Ascending aorta (tissue), 2 donors: ENCODE measurements at regions not wholly inside any gene's neighbourhood (a gene's known extent, or its start where the extent isn't known, plus 50 kb on each side); places are given as distances from the start of the nearest gene placed in this dataset.

Source experiments
- DNase-seq, 2 donors: peaks; one replicate each; pipeline ENCODE4 v3.0.0-alpha.2; 2019; ENCODE audit warnings: low spot score in 2 of 2
- H3K27ac ChIP-seq, 2 donors: fragments of 200-600 bp; sonication (generic); one replicate each; pipeline ENCODE4 v1.5.1; 2016 to 2017; ENCODE audit warnings: mild to moderate bottlenecking in 1 of 2
- H3K27me3 ChIP-seq: fragments of 200-600 bp; sonication (generic); one replicate; pipeline ENCODE4 v1.5.1; 2017
- H3K36me3 ChIP-seq, 2 donors: fragments of 200-600 bp; sonication (generic); one replicate each; pipeline ENCODE4 v1.5.1; 2016
- H3K4me1 ChIP-seq, 2 donors: fragments of 200-600 bp; sonication (generic); one replicate each; pipeline ENCODE4 v1.5.1; 2016 to 2017; ENCODE audit warnings: mild to moderate bottlenecking in 1 of 2
- H3K4me3 ChIP-seq, 2 donors: fragments of 200-600 bp; sonication (generic); one replicate each; pipeline ENCODE4 v1.5.1; 2016 to 2017; ENCODE audit warnings: mild to moderate bottlenecking in 1 of 2
- H3K9me3 ChIP-seq, 2 donors: fragments of 200-600 bp; sonication (generic); one replicate each; pipeline ENCODE4 v1.5.1; 2016
- CTCF ChIP-seq, 3 experiments: fragments of 200-600 bp in 2 of 3; fragments of 450-650 bp in 1 of 3; sonication (generic) in 2 of 3; IDR thresholded peaks; one replicate each; pipeline ENCODE4 v1.5.1; 2016 to 2019; ENCODE audit warnings: antibody characterized with exemption in 3 of 3, mild to moderate bottlenecking in 1 of 3, moderate library complexity in 1 of 3
- intact Hi-C: fragments of 100-400 bp; cut with DNase I; formaldehyde crosslinking; loops from one replicate; pipeline ENCODE4 v1.15.1; 2023

- no peaks in the 10 kb centered on the region for H3K36me3 ChIP-seq
- DNase-seq: no peak
- TF ChIP-seq CTCF (IDR thresholded peaks at IDR 0.05): no peak
- H3K9me3 ChIP-seq: peaks cover 0 to under 1% of the 10 kb centered on the region in 2 donors
- H3K4me3 ChIP-seq: no peak overlapping the region
- no peaks in the 10 kb centered on the region for H3K27me3 ChIP-seq
- intact Hi-C loops: no loop called here
- no peak overlapping the region for H3K27ac ChIP-seq
- H3K4me1 ChIP-seq: no peaks in the 10 kb centered on the region
These were observed 93.7 kb upstream of the ADRA2C start for GRCh38 chr4:3672465-3672831.

- no peak for DNase-seq
These were observed 94.4 kb upstream of the ADRA2C start for GRCh38 chr4:3671571-3672464.

GRCh38 chr4:3670521-3671519 lies 95.4 kb upstream of the ADRA2C start:
- DNase-seq: no peak
- no peaks in the 10 kb centered on the region for H3K4me1 ChIP-seq
- H3K36me3 ChIP-seq: no peaks in the 10 kb centered on the region
- H3K27ac ChIP-seq: no peak overlapping the region
- H3K27me3 ChIP-seq: no peaks in the 10 kb centered on the region
- peaks cover 0 to 3% of the 10 kb centered on the region in 2 donors for H3K9me3 ChIP-seq
- H3K4me3 ChIP-seq: no peak overlapping the region
- intact Hi-C loops: no loop called here
- no peak for TF ChIP-seq CTCF (IDR thresholded peaks at IDR 0.05)

More at GRCh38 chr4:3671571-3672464, 94.4 kb upstream of the ADRA2C start:
- Histone ChIP-seq H3K9me3 (peaks cover 0 to 3% of the 10 kb centered on the region in 2 donors), H3K4me3 (no peak overlapping the region), H3K4me1 (no peaks in the 10 kb centered on the region), H3K36me3 (no peaks in the 10 kb centered on the region), H3K27me3 (no peaks in the 10 kb centered on the region), H3K27ac (no peak overlapping the region)
- TF ChIP-seq CTCF (IDR thresholded peaks at IDR 0.05): no peak
- intact Hi-C loops: no loop called here

- no peaks in the 10 kb centered on the region for H3K36me3 ChIP-seq
- no peaks in the 10 kb centered on the region for H3K27me3 ChIP-seq
- DNase-seq: no peak
- H3K9me3 ChIP-seq: peaks cover 0 to 3% of the 10 kb centered on the region in 2 donors
- no peak overlapping the region for H3K4me3 ChIP-seq
- intact Hi-C loops: no loop called here
- no peak overlapping the region for H3K27ac ChIP-seq
- H3K4me1 ChIP-seq: no peaks in the 10 kb centered on the region
- no peak for TF ChIP-seq CTCF (IDR thresholded peaks at IDR 0.05)
These were observed 96.6 kb upstream of the ADRA2C start for GRCh38 chr4:3669553-3669949.

- DNase-seq: no peak
- intact Hi-C loops: no loop called here
- H3K36me3 ChIP-seq: no peaks in the 10 kb centered on the region
- H3K4me1 ChIP-seq: no peaks in the 10 kb centered on the region
- no peak for TF ChIP-seq CTCF (IDR thresholded peaks at IDR 0.05)
- no peak overlapping the region for H3K27ac ChIP-seq
- no peak overlapping the region for H3K4me3 ChIP-seq
- peaks cover 0 to 3% of the 10 kb centered on the region in 2 donors for H3K9me3 ChIP-seq
- no peaks in the 10 kb centered on the region for H3K27me3 ChIP-seq
These were observed 97.2 kb upstream of the ADRA2C start for GRCh38 chr4:3668825-3669552.
